GM12892 (cell line): ENCODE measurements at regions not wholly inside any gene's neighbourhood (a gene's known extent, or its start where the extent isn't known, plus 50 kb on each side); places are given as distances from the start of the nearest gene placed in this dataset.

Source experiments
- POLR2A ChIP-seq: IDR thresholded peaks from 2 replicates; pipeline ENCODE4 v1.6.1; 2011; ENCODE audit warnings: low read depth, low read length, control low read depth
- POLR2AphosphoS5 ChIP-seq: IDR thresholded peaks from 2 replicates; pipeline ENCODE4 v1.6.1; 2011; ENCODE audit warnings: low read depth, low read length, control low read depth

GRCh38 chr2:220174826-220175225 lies 547.4 kb downstream of the SLC4A3 start:
- no peak for TF ChIP-seq POLR2A
- no peak for TF ChIP-seq POLR2AphosphoS5
